Hepatocyte (in vitro differentiated cells): ENCODE measurements at regions not wholly inside any gene's neighbourhood (a gene's known extent, or its start where the extent isn't known, plus 50 kb on each side); places are given as distances from the start of the nearest gene placed in this dataset.

Experiments
- DNase-seq: peaks from one replicate; pipeline ENCODE4 v3.0.0-alpha.2; 2016; ENCODE audit warnings: low spot score
- H2AFZ ChIP-seq: fragments of 200-600 bp; sonication (generic); 2 replicates; pipeline ENCODE4 v1.6.0; 2016; ENCODE audit warnings: antibody characterized with exemption, mild to moderate bottlenecking
- H3K27ac ChIP-seq: fragments of 200-600 bp; sonication (generic); 2 replicates; pipeline ENCODE4 v1.5.1; 2016; ENCODE audit warnings: mild to moderate bottlenecking
- H3K27me3 ChIP-seq: fragments of 200-600 bp; sonication (generic); 2 replicates; pipeline ENCODE4 v1.6.1; 2016
- H3K36me3 ChIP-seq: fragments of 200-600 bp; sonication (generic); replicated peaks from 2 replicates; pipeline ENCODE4 v1.5.1; 2016; ENCODE audit warnings: low read depth; ENCODE audit not compliant: insufficient read depth
- H3K4me1 ChIP-seq: fragments of 200-600 bp; sonication (generic); 2 replicates; pipeline ENCODE4 v1.5.1; 2016; ENCODE audit warnings: mild to moderate bottlenecking, moderate library complexity; ENCODE audit not compliant: insufficient read depth
- H3K4me2 ChIP-seq: fragments of 200-600 bp; sonication (generic); 2 replicates; pipeline ENCODE4 v1.6.0; 2016
- H3K4me3 ChIP-seq: fragments of 200-600 bp; sonication (generic); 2 replicates; pipeline ENCODE4 v1.5.1; 2016; ENCODE audit warnings: mild to moderate bottlenecking
- H3K79me2 ChIP-seq: fragments of 200-600 bp; sonication (generic); 2 replicates; pipeline ENCODE4 v1.6.0; 2017; ENCODE audit warnings: mild to moderate bottlenecking
- H3K9me2 ChIP-seq: fragments of 200-600 bp; sonication (generic); replicated peaks from 2 replicates; pipeline ENCODE4 v1.6.0; 2017; ENCODE audit warnings: mild to moderate bottlenecking; ENCODE audit not compliant: insufficient read depth
- H3K9me3 ChIP-seq: fragments of 200-600 bp; sonication (generic); 2 replicates; pipeline ENCODE4 v1.5.1; 2016; ENCODE audit warnings: low read depth, mild to moderate bottlenecking
- H4K20me1 ChIP-seq: fragments of 200-600 bp; sonication (generic); 2 replicates; pipeline ENCODE4 v1.6.0; 2016; ENCODE audit warnings: mild to moderate bottlenecking; ENCODE audit not compliant: insufficient read depth, poor library complexity, severe bottlenecking
- CTCF ChIP-seq: fragments of 200-600 bp; sonication (generic); IDR thresholded peaks from 2 replicates; pipeline ENCODE4 v1.5.1; 2016; ENCODE audit warnings: antibody characterized with exemption, mild to moderate bottlenecking; ENCODE audit not compliant: poor library complexity
- EZH2 ChIP-seq: fragments of 200-600 bp; sonication (generic); IDR thresholded peaks from 2 replicates; pipeline ENCODE4 v1.6.1; 2016; ENCODE audit warnings: antibody characterized with exemption, mild to moderate bottlenecking, borderline replicate concordance
- EZH2phosphoT487 ChIP-seq: fragments of 200-600 bp; sonication (generic); IDR thresholded peaks from one replicate; pipeline ENCODE4 v1.6.1; 2018; ENCODE audit warnings: antibody characterized with exemption, mild to moderate bottlenecking, low read depth, moderate library complexity; ENCODE audit not compliant: unreplicated experiment, severe bottlenecking
- WGBS: methylation state at CpG from one replicate; pipeline ENCODE4 v1.1.6; 2016; ENCODE audit warnings: low lambda C conversion rate; ENCODE audit errors: missing lambda C conversion rate; 5-methylcytosine and 5-hydroxymethylcytosine counted together

GRCh38 chr14:22218728-22219127 is 370.3 kb downstream of the DAD1 start:
- Histone ChIP-seq H3K9me3 (no peaks in the 10 kb centered on the region), H3K4me3 (no peak overlapping the region), H3K79me2 (no peaks in the 10 kb centered on the region), H3K4me1 (no peaks in the 10 kb centered on the region), H3K4me2 (no peak overlapping the region), H3K27me3 (peaks cover 3% of the 10 kb centered on the region), H3K36me3 (no peaks in the 10 kb centered on the region), H2AFZ (no peak overlapping the region), H3K9me2 (no peaks in the 10 kb centered on the region), H3K27ac (no peak overlapping the region), H4K20me1 (no peaks in the 10 kb centered on the region)
- no peak for TF ChIP-seq EZH2phosphoT487
- no peak for TF ChIP-seq CTCF
- no peak for TF ChIP-seq EZH2
- no peak for DNase-seq
- WGBS: 91% methylated on average over 3 of the region's 3 CpGs

- TF ChIP-seq EZH2phosphoT487 (no peak), EZH2 (no peak), CTCF (no peak)
- no peak overlapping the region for H3K4me2 ChIP-seq
- no peaks in the 10 kb centered on the region for H3K27me3 ChIP-seq
- H3K9me3 ChIP-seq: no peaks in the 10 kb centered on the region
- H3K27ac ChIP-seq: no peak overlapping the region
- no peaks in the 10 kb centered on the region for H3K9me2 ChIP-seq
- H2AFZ ChIP-seq: no peak overlapping the region
- no peaks in the 10 kb centered on the region for H3K36me3 ChIP-seq
- H4K20me1 ChIP-seq: no peaks in the 10 kb centered on the region
- 66% methylated on average over 3 of the region's 3 CpGs for WGBS
- no peaks in the 10 kb centered on the region for H3K79me2 ChIP-seq
- no peak for DNase-seq
- H3K4me1 ChIP-seq: peaks cover 8% of the 10 kb centered on the region
- H3K4me3 ChIP-seq: no peak overlapping the region
Measured at GRCh38 chr14:22213120-22213519, 375.9 kb downstream of the DAD1 start.

- Histone ChIP-seq H3K79me2 (no peaks in the 10 kb centered on the region), H3K4me3 (no peak overlapping the region), H3K4me2 (no peak overlapping the region), H3K4me1 (peaks cover 8% of the 10 kb centered on the region), H3K9me3 (no peaks in the 10 kb centered on the region), H2AFZ (no peak overlapping the region), H3K36me3 (no peaks in the 10 kb centered on the region), H4K20me1 (no peaks in the 10 kb centered on the region), H3K27ac (no peak overlapping the region), H3K27me3 (no peaks in the 10 kb centered on the region), H3K9me2 (no peaks in the 10 kb centered on the region)
- WGBS: 69% methylated on average over 1 of the region's 1 CpG
- no peak for TF ChIP-seq EZH2
- TF ChIP-seq EZH2phosphoT487: no peak
- TF ChIP-seq CTCF: no peak
- DNase-seq: no peak
Measured at GRCh38 chr14:22210906-22211305, 378.1 kb downstream of the DAD1 start.

GRCh38 chr14:22210026-22210425 is 379.0 kb downstream of the DAD1 start:
- Histone ChIP-seq H3K9me2 (no peaks in the 10 kb centered on the region), H3K4me2 (peak overlapping the region; percentile 41), H2AFZ (no peak overlapping the region), H3K36me3 (no peaks in the 10 kb centered on the region), H3K27me3 (no peaks in the 10 kb centered on the region), H4K20me1 (no peaks in the 10 kb centered on the region), H3K27ac (peak overlapping the region; percentile 34), H3K4me3 (no peak overlapping the region), H3K9me3 (no peaks in the 10 kb centered on the region), H3K4me1 (peaks cover 8% of the 10 kb centered on the region), H3K79me2 (no peaks in the 10 kb centered on the region)
- 32% methylated on average over 2 of the region's 2 CpGs for WGBS
- DNase-seq: no peak
- no peak for TF ChIP-seq EZH2
- TF ChIP-seq CTCF: no peak
- TF ChIP-seq EZH2phosphoT487: no peak
